ENCODE measurements at regions not wholly inside any gene's neighbourhood (a gene's known extent, or its start where the extent isn't known, plus 50 kb on each side); places are given as distances from the start of the nearest gene placed in this dataset.

GRCh38 chr16:80324371-80324770 lies 216.4 kb upstream of the DYNLRB2 start (continued):
- TF ChIP-seq FOXJ3 (CRISPR knock-in tag; IDR thresholded peaks at IDR 0.05; ENCODE audit: borderline replicate concordance), result no peak
- no peak for TF ChIP-seq CREM (CRISPR knock-in tag; IDR thresholded peaks at IDR 0.05)
- TF ChIP-seq ELF4 (CRISPR knock-in tag; IDR thresholded peaks at IDR 0.05; ENCODE audit: low read depth), result no peak
- no peak for TF ChIP-seq E2F5 (CRISPR knock-in tag; IDR thresholded peaks at IDR 0.05)
- TF ChIP-seq ZMAT4 (CRISPR knock-in tag; IDR thresholded peaks at IDR 0.05), result no peak
- TF ChIP-seq NR2C2 (CRISPR knock-in tag; IDR thresholded peaks at IDR 0.05), result no peak
- TF ChIP-seq ZNF281 (CRISPR knock-in tag; IDR thresholded peaks at IDR 0.05), result no peak

GRCh38 chr16:80323808-80324195 lies 217.0 kb upstream of the DYNLRB2 start:
- Mint-ChIP-seq H3K4me1 (peaks cover 17% of the 10 kb centered on the region), H3K36me3 (no peaks in the 10 kb centered on the region), H3K4me3 (no peak overlapping the region), H3K9me3 (no peaks in the 10 kb centered on the region; the same call in 1 of the 2 replicates), H3K27me3 (ENCODE audit: low read depth) (no peaks in the 10 kb centered on the region), H3K27ac (no peak overlapping the region)
- TF ChIP-seq JUN (CRISPR knock-in tag; IDR thresholded peaks at IDR 0.05), result no peak
- no peak for TF ChIP-seq OVOL2 (CRISPR knock-in tag; IDR thresholded peaks at IDR 0.05; ENCODE audit: borderline replicate concordance)
- TF ChIP-seq ZNF512 (CRISPR knock-in tag; IDR thresholded peaks at IDR 0.05; ENCODE audit: borderline replicate concordance), result no peak
- TF ChIP-seq ZBTB43 (CRISPR knock-in tag; IDR thresholded peaks at IDR 0.05), result no peak
- no peak for TF ChIP-seq SMAD3 (CRISPR knock-in tag; IDR thresholded peaks at IDR 0.05; ENCODE audit: borderline replicate concordance)
- TF ChIP-seq SMAD4 (CRISPR knock-in tag; IDR thresholded peaks at IDR 0.05), result no peak
- no peak for TF ChIP-seq GTF2I (CRISPR knock-in tag; conservative IDR thresholded peaks at IDR 0.05)
- no peak for TF ChIP-seq NFATC4 (CRISPR knock-in tag; IDR thresholded peaks at IDR 0.05)
- no peak for TF ChIP-seq ATF3 (CRISPR knock-in tag; conservative IDR thresholded peaks at IDR 0.05)
- no peak for TF ChIP-seq ARID4B (CRISPR knock-in tag; IDR thresholded peaks at IDR 0.05; ENCODE audit: borderline replicate concordance)
- no peak for TF ChIP-seq AR (CRISPR knock-in tag; IDR thresholded peaks at IDR 0.05)
- POLR2A ChIA-PET, result no interaction called here
- CTCF ChIA-PET, result interaction anchor here (1.2 to 1.4 kb wide), 2 partner anchors 17 to 46 kb away, joined by 3 to 4 read pairs; no protein-coding TSS in a partner anchor
- no peak for DNase-seq (ENCODE audit: low spot score)
- ATAC-seq, result peak; percentile 56

All from WTC11 (cell line).